Osteoblast (primary cell): ENCODE measurements at regions not wholly inside any gene's neighbourhood (a gene's known extent, or its start where the extent isn't known, plus 50 kb on each side); places are given as distances from the start of the nearest gene placed in this dataset.

Source experiments
- DNase-seq: peaks from one replicate; pipeline ENCODE4 v3.0.0; 2011; ENCODE audit warnings: low spot score, mixed read lengths; ENCODE audit not compliant: insufficient read length; ENCODE audit errors: missing footprints
- H2AFZ ChIP-seq: 2 replicates; pipeline ENCODE4 v1.6.0; 2011; ENCODE audit warnings: mild to moderate bottlenecking, low read length
- H3K27ac ChIP-seq: 2 replicates; pipeline ENCODE4 v1.5.1; 2011; ENCODE audit warnings: mild to moderate bottlenecking, low read depth, low read length, moderate library complexity
- H3K27me3 ChIP-seq: 2 replicates; pipeline ENCODE4 v1.6.0; 2012; ENCODE audit warnings: mild to moderate bottlenecking, control low read depth, inconsistent platforms, low read length, moderate library complexity; ENCODE audit not compliant: insufficient read depth
- H3K36me3 ChIP-seq: 2 replicates; pipeline ENCODE4 v1.5.1; 2011; ENCODE audit warnings: mild to moderate bottlenecking, low read length, control low read depth, moderate library complexity; ENCODE audit not compliant: insufficient read depth
- H3K4me1 ChIP-seq: 2 replicates; pipeline ENCODE4 v1.5.1; 2011; ENCODE audit warnings: mild to moderate bottlenecking, low read length, control low read depth, moderate library complexity; ENCODE audit not compliant: insufficient read depth
- H3K4me2 ChIP-seq: 2 replicates; pipeline ENCODE4 v1.6.0; 2011; ENCODE audit warnings: mild to moderate bottlenecking, low read length; ENCODE audit not compliant: insufficient read depth
- H3K4me3 ChIP-seq: fragments of 200-600 bp; sonication (generic); 3 replicates; pipeline ENCODE4 v1.5.1; 2012; ENCODE audit warnings: mild to moderate bottlenecking, low read length, inconsistent platforms; ENCODE audit not compliant: insufficient read depth
- H3K79me2 ChIP-seq: 2 replicates; pipeline ENCODE4 v1.6.0; 2012; ENCODE audit warnings: mild to moderate bottlenecking, low read length, control low read depth, inconsistent platforms; ENCODE audit not compliant: insufficient read depth
- H3K9me3 ChIP-seq: 2 replicates; pipeline ENCODE4 v1.5.1; 2011; ENCODE audit warnings: low read depth, low read length, control low read depth
- H4K20me1 ChIP-seq: 2 replicates; pipeline ENCODE4 v1.6.0; 2012; ENCODE audit warnings: mild to moderate bottlenecking, low read length, control low read depth; ENCODE audit not compliant: insufficient read depth
- TF ChIP-seq, protein P1 (sequence below): IDR thresholded peaks from 2 replicates; pipeline ENCODE4 v1.5.1; 2011; ENCODE audit warnings: mild to moderate bottlenecking, low read depth, low read length, moderate library complexity; ENCODE audit errors: extremely low read depth

DNA sequence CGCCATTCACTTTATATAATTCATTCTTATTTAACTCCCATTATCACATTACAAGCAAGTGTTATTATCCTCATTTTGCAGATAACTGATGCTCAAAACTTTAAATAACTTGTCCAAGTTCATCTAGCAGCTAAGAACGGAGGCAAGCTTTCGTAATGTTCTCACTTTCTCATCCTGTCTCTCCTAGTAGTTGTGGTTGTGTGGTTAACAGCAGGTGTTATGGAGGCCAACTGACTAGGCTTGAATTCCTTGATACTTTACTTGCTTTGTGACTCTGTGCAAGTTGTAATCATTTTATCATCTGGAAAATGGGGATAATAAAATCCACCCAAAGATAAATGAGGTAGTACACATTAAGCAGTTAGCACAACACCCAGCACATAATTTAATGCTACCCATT lies 109.9 kb upstream of the PTPN13 start:
- Histone ChIP-seq H3K27me3 (no peaks in the 10 kb centered on the region), H2AFZ (no peak overlapping the region)

DNA sequence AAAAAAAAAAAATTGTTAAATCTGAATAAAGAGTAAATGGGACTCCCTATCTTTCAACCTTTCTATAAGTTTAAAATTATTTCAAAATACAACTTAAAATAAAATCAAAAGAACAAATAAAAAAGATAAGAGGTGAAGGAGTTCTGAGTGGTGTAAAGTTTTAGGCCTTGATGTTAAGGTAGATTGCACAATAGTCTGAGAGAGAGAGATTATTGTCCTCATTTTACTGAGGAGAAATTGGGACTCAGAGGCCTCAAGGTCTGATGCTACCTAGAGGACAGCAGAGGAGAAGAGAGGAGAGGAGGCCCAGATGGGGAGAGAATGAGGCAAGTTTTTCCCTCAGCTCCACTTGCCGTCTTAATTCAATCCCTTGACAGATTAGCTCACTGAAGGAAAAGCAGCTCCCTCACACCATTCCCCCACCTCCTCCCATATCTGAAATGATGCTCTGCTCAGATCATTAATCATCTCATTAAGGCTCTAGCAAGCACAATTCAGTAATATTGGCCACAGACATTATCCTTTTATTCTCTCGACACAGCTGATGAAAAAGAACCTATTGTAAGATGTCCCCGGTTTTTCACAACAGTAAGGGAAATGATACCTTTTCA lies 106.3 kb upstream of the PTPN13 start:
- TF ChIP-seq, protein P1, sequence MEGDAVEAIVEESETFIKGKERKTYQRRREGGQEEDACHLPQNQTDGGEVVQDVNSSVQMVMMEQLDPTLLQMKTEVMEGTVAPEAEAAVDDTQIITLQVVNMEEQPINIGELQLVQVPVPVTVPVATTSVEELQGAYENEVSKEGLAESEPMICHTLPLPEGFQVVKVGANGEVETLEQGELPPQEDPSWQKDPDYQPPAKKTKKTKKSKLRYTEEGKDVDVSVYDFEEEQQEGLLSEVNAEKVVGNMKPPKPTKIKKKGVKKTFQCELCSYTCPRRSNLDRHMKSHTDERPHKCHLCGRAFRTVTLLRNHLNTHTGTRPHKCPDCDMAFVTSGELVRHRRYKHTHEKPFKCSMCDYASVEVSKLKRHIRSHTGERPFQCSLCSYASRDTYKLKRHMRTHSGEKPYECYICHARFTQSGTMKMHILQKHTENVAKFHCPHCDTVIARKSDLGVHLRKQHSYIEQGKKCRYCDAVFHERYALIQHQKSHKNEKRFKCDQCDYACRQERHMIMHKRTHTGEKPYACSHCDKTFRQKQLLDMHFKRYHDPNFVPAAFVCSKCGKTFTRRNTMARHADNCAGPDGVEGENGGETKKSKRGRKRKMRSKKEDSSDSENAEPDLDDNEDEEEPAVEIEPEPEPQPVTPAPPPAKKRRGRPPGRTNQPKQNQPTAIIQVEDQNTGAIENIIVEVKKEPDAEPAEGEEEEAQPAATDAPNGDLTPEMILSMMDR, result no peak

More for the DNA sequence above, 109.9 kb upstream of the PTPN13 start:
- no peak for DNase-seq
- Histone ChIP-seq H3K79me2 (no peaks in the 10 kb centered on the region), H3K27ac (no peak overlapping the region), H3K4me1 (no peaks in the 10 kb centered on the region), H3K9me3 (no peaks in the 10 kb centered on the region), H4K20me1 (no peaks in the 10 kb centered on the region), H3K36me3 (no peaks in the 10 kb centered on the region), H3K4me3 (no peak overlapping the region), H3K4me2 (no peak overlapping the region)
- TF ChIP-seq, protein P1, result no peak

DNA sequence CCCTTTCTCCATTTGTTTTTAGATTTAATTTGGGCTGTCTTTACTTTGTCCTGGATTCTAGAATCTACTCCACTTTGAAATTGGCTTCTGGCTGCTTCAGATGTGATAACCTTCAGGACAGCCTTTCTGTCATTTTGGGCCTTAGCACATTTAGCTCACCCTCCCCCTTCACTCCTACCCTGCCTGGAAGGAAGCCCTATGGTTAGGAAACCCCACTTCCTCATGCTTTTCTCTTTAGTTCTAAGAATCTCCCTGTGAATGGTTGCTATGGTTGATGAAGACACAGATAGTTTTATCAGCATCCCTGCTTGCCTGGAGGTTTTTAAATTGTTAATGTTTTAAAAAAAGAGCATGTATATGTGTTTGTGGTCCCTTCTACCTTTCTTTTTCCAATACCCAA lies 100.7 kb upstream of the PTPN13 start:
- H3K36me3 ChIP-seq, result no peaks in the 10 kb centered on the region
- no peaks in the 10 kb centered on the region for H3K27me3 ChIP-seq
- H3K9me3 ChIP-seq, result no peaks in the 10 kb centered on the region
- no peak overlapping the region for H2AFZ ChIP-seq
- H3K79me2 ChIP-seq, result no peaks in the 10 kb centered on the region
- no peak overlapping the region for H3K4me3 ChIP-seq
- TF ChIP-seq, protein P1, result no peak
- H3K27ac ChIP-seq, result no peak overlapping the region
- H3K4me1 ChIP-seq, result peaks cover 18% of the 10 kb centered on the region
- no peaks in the 10 kb centered on the region for H4K20me1 ChIP-seq
- no peak overlapping the region for H3K4me2 ChIP-seq
- DNase-seq, result peak; percentile 36

More for the DNA sequence above, 106.3 kb upstream of the PTPN13 start:
- no peaks in the 10 kb centered on the region for H3K27me3 ChIP-seq
- no peak overlapping the region for H3K4me3 ChIP-seq
- no peaks in the 10 kb centered on the region for H3K9me3 ChIP-seq
- no peaks in the 10 kb centered on the region for H3K36me3 ChIP-seq
- H4K20me1 ChIP-seq, result no peaks in the 10 kb centered on the region
- no peak overlapping the region for H2AFZ ChIP-seq
- H3K4me1 ChIP-seq, result no peaks in the 10 kb centered on the region
- no peak overlapping the region for H3K4me2 ChIP-seq
- H3K79me2 ChIP-seq, result no peaks in the 10 kb centered on the region
- DNase-seq, result no peak
- no peak overlapping the region for H3K27ac ChIP-seq

DNA sequence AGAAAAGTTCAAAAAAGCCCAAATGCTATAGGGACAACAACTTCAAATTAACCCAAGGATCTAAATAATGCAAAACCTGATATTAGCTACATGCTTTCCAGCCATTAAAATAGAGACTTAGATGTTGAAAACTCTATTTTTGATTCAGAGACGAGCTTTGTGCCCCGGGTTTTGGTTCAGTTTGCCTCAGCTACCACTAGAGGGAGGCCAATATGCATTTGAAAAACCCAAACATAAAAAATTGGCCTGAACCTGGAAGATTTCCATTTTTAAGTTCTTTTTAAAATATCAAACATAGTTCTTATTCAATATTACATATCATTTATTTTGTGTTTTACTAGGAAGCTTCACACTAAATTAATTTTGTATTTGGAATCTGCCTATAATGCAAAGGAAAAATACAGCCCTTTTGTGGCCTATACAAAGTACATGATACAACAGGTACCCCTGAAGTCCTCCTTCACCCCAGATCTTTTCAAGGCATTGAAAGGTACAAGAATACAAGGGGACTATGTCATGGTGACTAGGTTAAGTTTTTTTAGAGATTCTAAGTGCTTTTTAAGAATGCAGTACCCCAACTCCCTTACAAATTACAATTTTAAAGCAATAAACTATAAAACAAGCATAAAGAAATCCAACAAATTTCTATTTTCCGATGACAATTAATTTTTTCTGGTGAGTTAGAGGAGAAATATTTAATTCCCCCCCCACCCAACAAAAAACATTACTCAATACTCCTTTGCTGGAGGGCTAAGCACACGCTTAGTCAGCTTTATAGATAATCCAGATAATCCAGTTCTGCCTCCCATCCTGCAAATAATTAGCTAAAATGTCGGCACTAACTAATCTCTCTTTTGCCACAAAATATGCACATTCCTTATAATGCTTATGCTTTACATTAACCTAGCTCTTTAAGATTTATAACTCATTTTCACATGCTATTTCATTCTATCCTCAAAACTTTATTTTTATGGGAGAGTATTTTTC lies 97.7 kb upstream of the PTPN13 start:
- TF ChIP-seq, protein P1, result peak; percentile 97
- Histone ChIP-seq H2AFZ (no peak overlapping the region), H3K36me3 (no peaks in the 10 kb centered on the region), H3K4me3 (no peak overlapping the region), H3K27me3 (no peaks in the 10 kb centered on the region), H3K4me2 (no peak overlapping the region), H3K79me2 (no peaks in the 10 kb centered on the region), H3K4me1 (peaks cover 21% of the 10 kb centered on the region), H3K27ac (no peak overlapping the region), H3K9me3 (no peaks in the 10 kb centered on the region), H4K20me1 (no peaks in the 10 kb centered on the region)
- peak; percentile 79 for DNase-seq
